GM19463 (cell line): ENCODE measurements at regions not wholly inside any gene's neighbourhood (a gene's known extent, or its start where the extent isn't known, plus 50 kb on each side); places are given as distances from the start of the nearest gene placed in this dataset.
"Not testable (repeated sequence)": the region's sequence is repeated elsewhere in the genome, so short reads cannot be mapped to it uniquely, and the experiment has no call there.

Experiments
- ATAC-seq: cut with Tn5 transposase; IDR thresholded peaks from one replicate; pipeline ENCODE4 v1.9.1; 2021; ENCODE audit warnings: mild to moderate bottlenecking, moderate library complexity; ENCODE audit not compliant: unreplicated experiment

GRCh38 chr11:47928426-47928825 is 51.9 kb upstream of the PTPRJ start:
- no peak for ATAC-seq

- ATAC-seq: no peak
Observed at GRCh38 chr11:47924184-47924691, 56.1 kb upstream of the PTPRJ start.

DNA sequence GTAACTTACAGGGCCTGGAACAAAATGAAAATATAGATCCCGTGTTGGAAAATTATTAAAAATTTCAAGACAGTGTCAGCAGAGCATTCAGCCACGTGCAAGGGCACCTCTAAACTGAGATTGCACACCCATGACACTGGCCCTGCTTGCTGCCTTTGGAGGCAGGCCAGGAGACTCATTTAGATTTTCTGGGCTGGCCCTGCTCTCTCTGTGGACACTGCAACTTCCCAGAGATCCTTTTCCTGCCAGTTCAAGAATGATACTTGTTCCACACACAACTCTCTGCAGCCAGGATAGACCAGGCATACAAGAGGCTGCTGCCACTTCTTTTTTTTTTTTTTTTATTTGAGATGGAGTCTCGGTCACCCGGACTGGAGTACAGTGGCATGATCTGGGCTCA is 56.7 kb upstream of the PTPRJ start:
- no peak for ATAC-seq

GRCh38 chr11:47921080-47921555 is 59.2 kb upstream of the PTPRJ start:
- not testable (repeated sequence) for ATAC-seq

DNA sequence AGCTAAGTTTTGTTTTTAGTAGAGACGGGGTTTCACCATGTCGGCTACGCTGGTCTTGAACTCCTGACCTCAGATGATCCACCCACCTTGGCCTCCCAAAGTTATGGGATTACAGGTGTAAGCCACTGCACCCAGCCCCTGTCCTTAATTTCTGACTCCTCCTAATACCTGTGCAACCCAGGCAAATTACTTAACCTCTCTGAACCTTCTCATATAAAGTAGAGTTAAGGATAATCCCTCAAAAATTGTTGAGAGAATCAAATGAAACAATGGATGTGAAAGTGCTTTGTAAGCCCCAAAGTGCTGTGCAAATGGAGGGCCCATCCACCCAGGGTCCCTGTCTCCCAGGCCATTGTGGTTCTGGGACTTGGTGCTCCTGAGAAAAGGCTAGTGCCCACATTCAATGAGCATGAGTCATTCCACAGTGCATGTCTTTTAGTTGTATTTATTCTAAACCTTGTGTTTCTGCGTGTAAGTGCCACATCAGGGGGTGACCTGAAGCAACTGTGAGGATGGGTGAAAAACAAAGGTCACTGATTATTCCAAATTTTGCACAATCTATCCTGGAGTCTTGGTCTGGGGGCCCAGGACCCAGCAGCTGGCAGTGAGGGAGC is 61.4 kb upstream of the PTPRJ start:
- no peak for ATAC-seq

GRCh38 chr11:47918370-47918690 is 62.0 kb upstream of the PTPRJ start:
- ATAC-seq: no peak

DNA sequence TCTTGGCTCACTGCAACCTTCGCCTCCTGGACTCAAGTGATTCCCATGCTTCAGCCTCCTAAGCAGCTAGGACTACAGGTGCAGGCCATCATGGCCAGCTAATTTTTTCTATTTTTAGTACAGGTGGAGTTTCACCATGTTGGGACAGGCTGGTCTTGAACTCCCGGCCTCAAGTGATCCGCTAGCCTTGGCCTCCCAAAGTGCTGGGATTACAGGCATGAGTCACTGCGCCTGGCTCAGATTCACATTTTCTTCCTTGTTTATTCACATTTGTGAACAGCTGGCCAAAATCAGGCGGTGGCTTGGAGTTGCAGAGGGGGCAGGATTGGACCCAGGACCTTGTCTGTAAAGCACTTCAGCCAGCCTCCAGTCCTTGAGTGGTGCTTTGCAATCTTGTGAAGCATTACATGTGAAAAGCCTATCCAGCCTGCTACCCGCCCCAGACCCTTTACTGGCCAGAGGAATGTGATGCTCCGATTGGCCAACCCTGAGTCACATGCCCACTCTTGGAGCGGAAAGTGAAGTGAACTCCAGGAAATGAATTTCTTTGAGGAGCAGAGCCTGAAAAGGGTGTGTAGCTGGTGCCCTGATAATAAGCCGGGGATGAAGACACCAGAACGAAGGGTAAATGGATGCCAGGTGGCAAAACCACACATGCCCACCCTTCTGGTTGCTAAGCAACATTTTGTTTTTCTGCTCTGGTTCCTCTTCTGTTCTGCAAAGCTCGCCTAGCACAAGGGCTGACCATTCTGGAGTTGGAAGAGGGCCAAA is 62.6 kb upstream of the PTPRJ start:
- peak; percentile 26 for ATAC-seq

- no peak for ATAC-seq
Observed at GRCh38 chr11:47916361-47916841, 64.0 kb upstream of the PTPRJ start.

DNA sequence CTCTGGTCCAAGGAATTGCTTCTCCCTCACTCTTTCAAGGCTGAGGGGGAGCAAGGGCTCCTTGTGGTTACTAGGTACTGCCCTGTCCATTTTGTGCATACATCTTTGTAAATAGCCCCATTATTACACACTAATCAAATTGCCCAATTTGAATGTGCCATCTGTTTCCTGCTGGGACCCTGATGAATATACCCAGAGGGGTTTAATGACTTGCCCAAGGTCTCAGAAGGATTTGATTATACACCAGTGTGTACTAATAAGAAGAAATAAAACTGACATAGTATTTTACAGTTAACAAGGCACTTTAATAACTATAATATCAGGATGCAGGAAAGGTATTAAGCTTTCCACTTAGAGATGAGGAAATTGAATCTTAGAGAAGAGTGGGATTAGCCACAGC is 64.6 kb upstream of the PTPRJ start:
- no peak for ATAC-seq

DNA sequence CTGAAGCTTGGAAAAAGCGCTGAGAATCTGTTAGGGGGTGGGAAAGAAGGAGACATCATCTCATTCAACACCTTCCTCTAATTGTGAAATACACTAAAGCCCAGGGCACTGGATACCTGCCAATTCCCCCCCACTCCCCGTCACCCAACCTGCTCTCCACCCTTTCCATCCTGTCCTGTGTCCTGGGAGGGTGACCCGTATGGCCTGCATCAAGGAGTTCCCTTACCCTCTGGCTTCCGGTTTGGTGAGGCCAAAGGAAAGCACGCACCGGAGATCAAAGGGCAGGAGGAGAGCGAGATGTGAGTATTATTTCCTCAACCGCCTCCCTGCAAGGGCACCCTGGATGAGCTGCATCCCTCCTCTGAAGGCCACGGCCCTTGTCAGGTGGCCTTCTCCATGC is 65.0 kb upstream of the PTPRJ start:
- no peak for ATAC-seq

GRCh38 chr11:47914743-47915142 is 65.6 kb upstream of the PTPRJ start:
- no peak for ATAC-seq

DNA sequence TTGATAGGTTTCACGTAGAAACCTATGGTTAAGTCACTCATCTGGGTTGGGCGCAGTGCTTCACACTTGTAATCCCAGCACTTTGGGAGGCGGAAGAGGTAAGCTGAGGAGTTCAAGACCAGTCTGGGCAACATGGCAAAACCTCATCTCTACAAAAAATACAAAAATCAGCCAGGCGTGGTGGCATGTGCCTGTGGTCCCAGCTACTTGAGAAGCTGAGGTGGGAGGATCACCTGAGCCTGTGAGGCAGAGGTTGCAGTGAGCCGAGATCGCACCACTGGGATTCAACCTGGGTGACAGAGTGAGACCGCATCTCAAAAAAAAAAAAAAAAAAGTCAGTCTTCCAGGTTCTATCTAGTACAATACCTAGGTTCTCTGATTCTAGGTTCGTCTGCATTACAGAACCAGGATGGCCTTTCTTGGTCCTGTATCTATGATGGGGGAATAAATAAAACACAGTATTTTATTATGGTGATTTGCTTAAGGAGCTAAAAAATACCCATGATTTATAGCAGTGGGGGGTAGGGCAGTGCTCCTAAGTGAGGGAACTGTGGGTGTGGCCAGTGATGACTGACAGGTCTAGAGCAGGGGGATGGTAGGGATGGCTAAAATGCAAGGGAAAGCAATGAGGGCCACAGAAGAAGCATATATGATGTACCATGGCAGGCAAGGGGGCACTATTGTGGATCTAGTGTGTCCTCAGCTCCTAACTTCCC is 65.5 kb upstream of the NUP160 start:
- ATAC-seq: no peak

GRCh38 chr11:47912843-47913437 is 64.8 kb upstream of the NUP160 start:
- ATAC-seq: no peak

- ATAC-seq: no peak
Observed at GRCh38 chr11:47911149-47911548, 63.0 kb upstream of the NUP160 start.

- no peak for ATAC-seq
Observed at GRCh38 chr11:47908198-47908597, 60.0 kb upstream of the NUP160 start.

- no peak for ATAC-seq
Observed at GRCh38 chr11:47907499-47907898, 59.3 kb upstream of the NUP160 start.

- ATAC-seq: no peak
Observed at GRCh38 chr11:47906066-47906465, 57.9 kb upstream of the NUP160 start.

DNA sequence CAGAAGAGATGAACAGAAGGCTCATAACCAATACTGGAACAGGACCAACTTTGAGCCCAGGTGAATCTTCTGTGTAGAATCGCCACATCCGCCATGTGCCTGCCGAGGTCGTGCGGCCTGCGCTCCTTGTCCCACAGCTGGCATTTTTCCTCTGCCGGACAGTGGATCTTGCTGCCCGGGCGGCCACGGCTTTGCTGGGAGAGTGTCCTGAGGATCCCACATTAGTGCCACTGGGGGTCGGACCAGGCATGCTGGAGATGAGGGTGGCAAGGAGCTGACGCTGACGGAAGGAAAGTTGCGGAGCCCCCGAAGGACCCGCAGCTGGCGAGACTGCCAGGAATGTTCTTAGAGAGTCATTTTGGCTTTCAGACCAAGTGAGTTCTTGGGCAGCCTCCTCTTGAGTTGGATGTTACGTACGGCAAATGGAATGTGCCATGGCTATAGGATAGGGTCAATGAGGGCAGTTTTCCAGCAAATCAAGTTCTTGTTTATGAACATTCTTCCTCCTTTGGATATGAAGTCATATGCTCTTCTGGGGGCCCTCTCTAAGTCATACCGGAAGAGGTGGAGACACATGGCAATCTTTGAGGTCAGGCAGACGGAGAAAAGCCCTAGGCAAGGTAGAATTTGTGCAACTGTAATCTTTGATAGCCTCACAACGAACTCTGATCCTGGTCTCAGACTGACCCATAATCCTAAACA is 57.4 kb upstream of the NUP160 start:
- ATAC-seq: no peak

DNA sequence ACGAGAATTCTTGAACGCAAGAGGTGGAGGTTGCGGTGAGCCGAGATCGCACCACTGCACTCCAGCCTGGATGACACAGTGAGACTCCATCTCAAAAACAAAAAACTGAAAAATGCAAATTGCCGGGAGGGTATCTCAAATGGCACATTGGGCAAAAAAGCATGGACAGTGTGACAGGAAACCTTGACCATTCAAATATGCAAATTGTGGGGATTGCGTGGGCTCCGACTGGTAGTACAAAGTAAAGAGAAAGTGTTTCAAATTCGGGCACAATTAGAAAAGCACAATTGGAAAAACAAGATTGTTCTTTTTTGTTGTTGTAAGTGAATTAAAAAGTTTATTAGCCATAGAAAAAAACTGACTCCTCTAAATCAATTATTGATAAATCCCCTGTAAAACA is 56.7 kb upstream of the NUP160 start:
- ATAC-seq: no peak

DNA sequence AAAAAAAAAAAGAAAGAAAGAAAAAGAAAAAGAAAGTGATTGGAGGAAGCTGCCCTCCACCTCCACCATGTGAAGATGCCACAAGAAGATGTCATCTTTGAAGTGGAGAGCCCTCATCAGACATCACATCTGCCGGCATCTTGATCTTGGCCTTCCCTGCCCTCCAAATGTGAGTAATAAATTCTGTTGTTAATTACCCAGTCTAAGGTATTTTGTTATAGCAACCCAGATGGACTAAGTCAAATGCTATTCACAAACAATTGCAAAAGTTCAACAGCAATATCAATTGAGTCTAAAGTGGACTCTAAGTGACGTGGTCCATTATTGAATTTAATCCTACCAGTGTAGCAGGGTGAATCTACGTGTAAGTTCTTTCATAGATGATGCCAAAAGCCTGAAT is 55.9 kb upstream of the NUP160 start:
- ATAC-seq: no peak

DNA sequence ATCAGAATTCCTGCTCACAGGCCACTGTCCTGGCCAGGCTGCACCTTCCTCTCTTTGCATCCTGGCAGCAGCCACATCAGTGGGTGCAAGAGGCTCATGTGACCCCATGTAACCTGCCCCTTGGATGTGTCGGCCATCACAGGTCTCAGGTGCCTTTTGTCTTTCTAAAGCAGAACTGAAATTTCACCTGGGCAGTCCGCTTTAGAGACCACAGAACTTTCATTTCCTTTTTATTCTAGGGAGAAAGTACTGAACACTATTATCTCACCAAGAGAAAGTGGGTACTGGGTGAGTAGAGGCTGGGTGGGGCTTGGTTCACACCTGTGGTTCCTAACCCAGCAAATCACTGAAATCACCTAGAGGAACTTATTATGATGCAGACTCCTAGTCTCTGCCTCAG is 51.7 kb upstream of the NUP160 start:
- ATAC-seq: peak; percentile 97
